ENCODE measurements at regions not wholly inside any gene's neighbourhood (a gene's known extent, or its start where the extent isn't known, plus 50 kb on each side); places are given as distances from the start of the nearest gene placed in this dataset.

DNA sequence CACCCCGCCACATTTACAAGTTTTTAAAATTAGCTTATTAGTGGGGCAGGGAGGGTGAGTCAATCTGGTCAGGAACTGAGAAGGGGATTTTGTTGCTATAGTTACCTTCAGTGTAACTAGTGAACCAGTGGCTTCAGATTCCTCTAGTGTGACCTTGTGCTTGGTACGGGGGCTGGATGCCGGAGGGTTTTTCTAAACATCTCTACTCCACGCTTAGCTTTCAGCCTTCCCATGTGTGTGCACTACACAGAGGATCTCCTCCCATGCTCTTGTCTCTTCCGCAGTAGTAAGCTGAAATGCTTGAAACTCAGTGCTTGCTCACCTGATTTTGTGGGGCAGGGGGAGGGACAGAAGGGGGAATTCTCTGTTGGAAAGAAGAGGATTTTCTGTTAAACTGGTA is 67.9 kb upstream of the AKAP13 start:
- Histone ChIP-seq H3K9me3 (ENCODE audit: control insufficient read depth, insufficient read depth, low read length) (no peaks in the 10 kb centered on the region), H3K36me3 (ENCODE audit: insufficient read depth, low read length) (no peaks in the 10 kb centered on the region), H3K9ac (ENCODE audit: low read depth, low read length) (no peak overlapping the region), H3K4me1 (ENCODE audit: insufficient read depth, low read length) (peaks cover 10% of the 10 kb centered on the region; the same call in 1 of the 2 replicates)

GRCh38 chr15:85312929-85313331 is 67.5 kb upstream of the AKAP13 start:
- H3K36me3 ChIP-seq (ENCODE audit: insufficient read depth, low read length): no peaks in the 10 kb centered on the region
- H3K4me1 ChIP-seq (ENCODE audit: insufficient read depth, low read length): peaks cover 10% of the 10 kb centered on the region; the same call in 1 of the 2 replicates
- H3K9ac ChIP-seq (ENCODE audit: low read depth, low read length): no peak overlapping the region
- no peaks in the 10 kb centered on the region for H3K9me3 ChIP-seq (ENCODE audit: control insufficient read depth, insufficient read depth, low read length)

- no peaks in the 10 kb centered on the region for H3K9me3 ChIP-seq (ENCODE audit: control insufficient read depth, insufficient read depth, low read length)
- no peaks in the 10 kb centered on the region for H3K36me3 ChIP-seq (ENCODE audit: insufficient read depth, low read length)
- no peak overlapping the region for H3K9ac ChIP-seq (ENCODE audit: low read depth, low read length)
- H3K4me1 ChIP-seq (ENCODE audit: insufficient read depth, low read length): peaks cover 10% of the 10 kb centered on the region; the same call in 1 of the 2 replicates
These were observed 67.1 kb upstream of the AKAP13 start for GRCh38 chr15:85313339-85313738.

- Histone ChIP-seq H3K36me3 (ENCODE audit: insufficient read depth, low read length) (no peaks in the 10 kb centered on the region), H3K9ac (ENCODE audit: low read depth, low read length) (no peak overlapping the region), H3K4me1 (ENCODE audit: insufficient read depth, low read length) (peaks cover 10% of the 10 kb centered on the region; the same call in 1 of the 2 replicates), H3K9me3 (ENCODE audit: control insufficient read depth, insufficient read depth, low read length) (no peaks in the 10 kb centered on the region)
These were observed 66.3 kb upstream of the AKAP13 start for GRCh38 chr15:85314146-85314545.

DNA sequence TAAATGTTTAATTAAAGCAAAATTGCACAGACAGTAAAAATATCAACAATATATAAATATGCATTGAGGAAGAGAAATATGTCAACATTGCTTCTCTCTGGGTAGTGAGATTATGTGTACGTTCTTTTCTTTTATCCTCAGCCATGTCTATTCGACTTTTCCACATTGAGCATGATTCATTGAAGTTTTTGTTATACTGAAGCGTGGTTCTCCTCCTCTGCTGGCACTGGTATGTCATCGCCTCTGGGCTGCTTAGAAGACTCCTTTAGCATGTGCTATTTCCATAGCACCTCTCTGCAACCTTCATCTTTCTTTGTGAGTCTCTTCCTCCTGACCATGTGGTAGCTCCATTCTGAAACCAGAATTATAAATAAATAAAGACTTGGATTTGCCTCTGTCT is 65.8 kb upstream of the AKAP13 start:
- H3K9ac ChIP-seq (ENCODE audit: low read depth, low read length): no peak overlapping the region
- H3K4me1 ChIP-seq (ENCODE audit: insufficient read depth, low read length): peaks cover 10% of the 10 kb centered on the region; the same call in 1 of the 2 replicates
- no peaks in the 10 kb centered on the region for H3K36me3 ChIP-seq (ENCODE audit: insufficient read depth, low read length)
- no peaks in the 10 kb centered on the region for H3K9me3 ChIP-seq (ENCODE audit: control insufficient read depth, insufficient read depth, low read length)

DNA sequence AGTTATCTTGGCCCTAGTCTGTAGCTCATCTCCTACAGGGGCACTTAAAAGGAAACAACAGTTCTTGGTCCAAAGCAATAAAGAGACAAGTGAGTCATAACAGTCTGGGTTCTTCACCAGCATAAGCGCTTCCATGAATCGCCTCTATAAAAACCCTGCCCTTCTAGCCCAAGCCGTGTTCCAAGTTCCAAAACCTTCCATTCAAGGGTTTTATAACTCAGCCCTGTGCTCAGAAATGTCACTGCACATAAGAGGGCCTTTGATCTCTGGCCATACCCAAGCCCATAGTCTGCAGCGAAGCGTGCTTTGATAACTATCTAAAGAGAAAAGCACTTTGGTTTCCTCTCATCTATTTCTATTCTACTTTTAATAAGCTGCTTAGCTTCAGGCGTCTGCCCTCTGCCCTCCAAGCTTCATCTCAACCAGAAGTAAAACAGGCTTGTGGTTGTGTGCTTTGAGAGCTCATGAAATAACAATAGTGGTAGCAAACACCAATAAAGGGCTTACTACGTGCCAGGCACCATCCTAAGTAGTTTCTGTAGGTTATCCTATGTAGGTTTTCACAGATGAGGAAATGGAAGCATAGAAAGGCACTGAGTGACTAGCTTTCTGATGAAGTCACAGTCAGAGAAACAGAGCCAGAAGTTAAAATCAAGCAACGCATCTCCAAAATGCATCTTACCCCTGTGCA is 64.0 kb upstream of the AKAP13 start:
- no peaks in the 10 kb centered on the region for H3K9me3 ChIP-seq (ENCODE audit: control insufficient read depth, insufficient read depth, low read length)
- peaks cover 10% of the 10 kb centered on the region; the same call in 1 of the 2 replicates for H3K4me1 ChIP-seq (ENCODE audit: insufficient read depth, low read length)
- no peak overlapping the region for H3K9ac ChIP-seq (ENCODE audit: low read depth, low read length)
- H3K36me3 ChIP-seq (ENCODE audit: insufficient read depth, low read length): no peaks in the 10 kb centered on the region

DNA sequence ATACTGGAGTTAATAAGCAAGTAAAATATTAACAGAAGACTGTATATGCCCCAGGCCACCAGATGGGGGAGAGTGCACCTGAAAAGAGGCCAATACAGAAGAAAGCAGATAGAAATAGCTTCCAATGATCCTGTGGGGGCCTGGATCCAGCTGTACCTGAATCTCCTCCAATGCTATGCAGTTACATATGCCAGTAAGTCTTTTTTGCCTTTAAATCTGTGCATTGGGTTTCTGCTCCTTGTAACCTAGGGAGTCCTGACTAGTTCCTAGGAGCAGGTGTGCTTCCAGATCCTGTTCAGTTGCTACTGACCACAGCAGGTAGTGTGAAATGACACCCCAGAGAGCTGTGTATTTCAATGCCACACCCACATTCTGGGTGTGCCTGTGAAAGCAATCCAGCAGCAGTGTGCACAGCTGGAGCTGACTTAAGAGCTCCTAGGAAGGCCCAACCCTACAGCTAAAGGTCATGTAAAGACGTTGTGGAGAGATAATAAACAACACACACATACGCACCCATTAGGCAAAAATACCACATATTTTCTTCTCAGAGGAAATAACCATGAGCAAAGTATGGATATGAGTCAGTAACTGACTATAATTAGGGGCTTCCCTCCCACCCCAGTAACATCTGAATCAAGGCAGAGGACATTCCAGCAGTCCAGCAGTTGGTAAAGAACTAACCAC is 62.2 kb upstream of the AKAP13 start:
- 0 out of 2 replicates have a peak, but pooled peaks cover 1% of the 10 kb centered on the region for H3K4me1 ChIP-seq (ENCODE audit: insufficient read depth, low read length)
- H3K36me3 ChIP-seq (ENCODE audit: insufficient read depth, low read length): no peaks in the 10 kb centered on the region
- H3K9me3 ChIP-seq (ENCODE audit: control insufficient read depth, insufficient read depth, low read length): no peaks in the 10 kb centered on the region
- no peak overlapping the region for H3K9ac ChIP-seq (ENCODE audit: low read depth, low read length)

- H3K9me3 ChIP-seq (ENCODE audit: control insufficient read depth, insufficient read depth, low read length): no peaks in the 10 kb centered on the region
- H3K4me1 ChIP-seq (ENCODE audit: insufficient read depth, low read length): no peaks in the 10 kb centered on the region
- no peak overlapping the region for H3K9ac ChIP-seq (ENCODE audit: low read depth, low read length)
- no peaks in the 10 kb centered on the region for H3K36me3 ChIP-seq (ENCODE audit: insufficient read depth, low read length)
These were observed 61.7 kb upstream of the AKAP13 start for GRCh38 chr15:85318732-85319076.

GRCh38 chr15:85324202-85324601 is 56.2 kb upstream of the AKAP13 start:
- H3K4me1 ChIP-seq (ENCODE audit: insufficient read depth, low read length): peaks cover 10% of the 10 kb centered on the region; the same call in 1 of the 2 replicates
- no peak overlapping the region for H3K9ac ChIP-seq (ENCODE audit: low read depth, low read length)
- no peaks in the 10 kb centered on the region for H3K36me3 ChIP-seq (ENCODE audit: insufficient read depth, low read length)
- H3K9me3 ChIP-seq (ENCODE audit: control insufficient read depth, insufficient read depth, low read length): no peaks in the 10 kb centered on the region

DNA sequence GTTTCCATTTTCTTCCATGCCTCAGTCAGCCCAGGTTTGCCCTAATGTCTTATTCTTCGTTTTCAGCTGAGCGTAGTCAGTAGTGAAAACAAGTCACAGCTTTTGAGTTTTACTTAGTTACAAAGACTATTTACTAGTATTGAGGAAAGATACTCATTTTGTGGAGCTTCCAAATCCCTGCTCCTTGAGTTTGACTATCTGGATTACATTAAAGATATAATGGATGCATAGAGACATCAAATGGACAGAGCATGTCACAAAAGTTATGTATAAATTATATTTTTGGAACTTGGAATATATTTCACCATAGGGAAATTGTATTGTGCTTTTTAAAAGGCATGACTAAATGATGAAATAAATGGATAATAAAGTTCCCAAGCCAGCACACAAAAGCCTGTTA is 54.6 kb upstream of the AKAP13 start:
- Histone ChIP-seq H3K4me1 (ENCODE audit: insufficient read depth, low read length) (peaks cover 15% of the 10 kb centered on the region; the same call in 1 of the 2 replicates), H3K36me3 (ENCODE audit: insufficient read depth, low read length) (no peaks in the 10 kb centered on the region), H3K9me3 (ENCODE audit: control insufficient read depth, insufficient read depth, low read length) (no peaks in the 10 kb centered on the region), H3K9ac (ENCODE audit: low read depth, low read length) (no peak overlapping the region)

- no peaks in the 10 kb centered on the region for H3K36me3 ChIP-seq (ENCODE audit: insufficient read depth, low read length)
- no peaks in the 10 kb centered on the region for H3K9me3 ChIP-seq (ENCODE audit: control insufficient read depth, insufficient read depth, low read length)
- no peak overlapping the region for H3K9ac ChIP-seq (ENCODE audit: low read depth, low read length)
- peaks cover 16% of the 10 kb centered on the region; the same call in 1 of the 2 replicates for H3K4me1 ChIP-seq (ENCODE audit: insufficient read depth, low read length)
These were observed 54.1 kb upstream of the AKAP13 start for GRCh38 chr15:85326291-85326690.

GRCh38 chr15:85327820-85328219 is 52.6 kb upstream of the AKAP13 start:
- Histone ChIP-seq H3K4me1 (ENCODE audit: insufficient read depth, low read length) (peaks cover 19% of the 10 kb centered on the region; the same call in 1 of the 2 replicates), H3K9me3 (ENCODE audit: control insufficient read depth, insufficient read depth, low read length) (no peaks in the 10 kb centered on the region), H3K36me3 (ENCODE audit: insufficient read depth, low read length) (no peaks in the 10 kb centered on the region), H3K9ac (ENCODE audit: low read depth, low read length) (no peak overlapping the region)

GRCh38 chr15:85329561-85330422 is 50.6 kb upstream of the AKAP13 start:
- peaks cover 19% of the 10 kb centered on the region; the same call in 1 of the 2 replicates for H3K4me1 ChIP-seq (ENCODE audit: insufficient read depth, low read length)
- H3K9me3 ChIP-seq (ENCODE audit: control insufficient read depth, insufficient read depth, low read length): no peaks in the 10 kb centered on the region
- no peaks in the 10 kb centered on the region for H3K36me3 ChIP-seq (ENCODE audit: insufficient read depth, low read length)
- no peak overlapping the region for H3K9ac ChIP-seq (ENCODE audit: low read depth, low read length)

Data from ES-I3 (cell line).